Brain microvascular endothelial cell (primary cell): ENCODE measurements at regions not wholly inside any gene's neighbourhood (a gene's known extent, or its start where the extent isn't known, plus 50 kb on each side); places are given as distances from the start of the nearest gene placed in this dataset.

Experiments
- DNase-seq: peaks from one replicate; pipeline ENCODE4 v3.0.0-alpha.2; 2020
- H3K27ac ChIP-seq: fragments of 250-450 bp; sonication (Bioruptor Pico); 2 replicates; pipeline ENCODE4 v1.5.1; 2020; ENCODE audit warnings: mild to moderate bottlenecking, moderate library complexity
- H3K27me3 ChIP-seq: fragments of 250-450 bp; sonication (Bioruptor Pico); replicated peaks from 2 replicates; pipeline ENCODE4 v1.5.1; 2020; ENCODE audit warnings: mild to moderate bottlenecking
- H3K36me3 ChIP-seq: fragments of 250-450 bp; sonication (Bioruptor Pico); replicated peaks from 2 replicates; pipeline ENCODE4 v1.5.1; 2020; ENCODE audit warnings: mild to moderate bottlenecking
- H3K4me3 ChIP-seq: 2 replicates; pipeline ENCODE4 v1.5.1; 2011; ENCODE audit warnings: low read depth, mild to moderate bottlenecking, control low read depth, low read length, moderate library complexity
- CTCF ChIP-seq: IDR thresholded peaks from 2 replicates; pipeline ENCODE4 v1.5.1; 2011; ENCODE audit warnings: low read depth, mild to moderate bottlenecking, moderate library complexity, low read length, control low read depth, inconsistent platforms; ENCODE audit errors: missing control alignments
- in situ Hi-C: cut with HindIII; loops from 2 replicates; pipeline ENCODE4 v1.10.0; 2017; ENCODE audit warnings: low sequenced_read_pairs, low pct_ligation_motif_present

GRCh38 chr11:45583981-45584566 lies 81.3 kb downstream of the CHST1 start:
- no peaks in the 10 kb centered on the region for H3K36me3 ChIP-seq
- H3K27ac ChIP-seq, result no peak overlapping the region
- in situ Hi-C loops, result no loop called here
- no peak overlapping the region for H3K4me3 ChIP-seq
- no peaks in the 10 kb centered on the region for H3K27me3 ChIP-seq
- no peak for TF ChIP-seq CTCF
- DNase-seq, result no peak

- H3K27me3 ChIP-seq, result no peaks in the 10 kb centered on the region
- in situ Hi-C loops, result no loop called here
- H3K36me3 ChIP-seq, result no peaks in the 10 kb centered on the region
- TF ChIP-seq CTCF, result no peak
- DNase-seq, result peak; percentile 45
- H3K4me3 ChIP-seq, result no peak overlapping the region
- no peak overlapping the region for H3K27ac ChIP-seq
These were observed 85.0 kb downstream of the CHST1 start for GRCh38 chr11:45580399-45580798.

GRCh38 chr11:45578316-45578715 lies 87.1 kb downstream of the CHST1 start:
- TF ChIP-seq CTCF, result no peak

GRCh38 chr11:45577752-45578151 lies 87.7 kb downstream of the CHST1 start:
- TF ChIP-seq CTCF, result no peak
- Histone ChIP-seq H3K4me3 (no peak overlapping the region), H3K27me3 (no peaks in the 10 kb centered on the region), H3K36me3 (no peaks in the 10 kb centered on the region), H3K27ac (no peak overlapping the region)
- no peak for DNase-seq
- in situ Hi-C loops, result no loop called here

More at GRCh38 chr11:45578316-45578715, 87.1 kb downstream of the CHST1 start:
- Histone ChIP-seq H3K27ac (no peak overlapping the region), H3K36me3 (no peaks in the 10 kb centered on the region), H3K4me3 (no peak overlapping the region), H3K27me3 (no peaks in the 10 kb centered on the region)
- in situ Hi-C loops, result no loop called here
- DNase-seq, result no peak

- H3K36me3 ChIP-seq, result no peaks in the 10 kb centered on the region
- no peak overlapping the region for H3K27ac ChIP-seq
- no peak for DNase-seq
- in situ Hi-C loops, result no loop called here
- no peak for TF ChIP-seq CTCF
- no peaks in the 10 kb centered on the region for H3K27me3 ChIP-seq
- no peak overlapping the region for H3K4me3 ChIP-seq
These were observed 88.8 kb downstream of the CHST1 start for GRCh38 chr11:45576461-45577215.
